Right renal pelvis (tissue), 4 donors: ENCODE measurements at regions not wholly inside any gene's neighbourhood (a gene's known extent, or its start where the extent isn't known, plus 50 kb on each side); places are given as distances from the start of the nearest gene placed in this dataset.

Experiments used
- DNase-seq, 4 donors: peaks; one replicate each; pipeline ENCODE4 v3.0.0-alpha.2; 2013; ENCODE audit warnings: low read depth in 4 of 4, low spot score in 3 of 4, missing footprints in 1 of 4

DNA sequence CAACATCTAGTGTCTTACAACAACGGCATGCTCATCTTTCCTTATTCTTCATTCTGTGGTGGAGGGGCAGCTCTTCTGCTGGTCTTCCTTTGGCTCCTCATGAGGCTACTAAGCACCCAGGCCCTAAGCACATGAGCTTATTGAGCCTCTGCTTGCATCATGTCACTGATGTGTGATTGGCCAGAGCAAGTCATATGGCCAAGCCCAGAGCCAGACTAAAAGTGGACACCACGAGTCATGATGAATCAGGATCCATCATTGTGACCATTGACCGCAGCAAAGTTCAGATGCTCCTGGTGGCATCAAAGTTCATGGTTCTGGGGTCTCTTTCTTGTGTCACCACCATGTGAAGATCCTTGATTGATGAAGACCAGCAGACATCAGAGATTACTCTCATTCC is 192.0 kb upstream of the FOXA2 start:
- no peak for DNase-seq

DNA sequence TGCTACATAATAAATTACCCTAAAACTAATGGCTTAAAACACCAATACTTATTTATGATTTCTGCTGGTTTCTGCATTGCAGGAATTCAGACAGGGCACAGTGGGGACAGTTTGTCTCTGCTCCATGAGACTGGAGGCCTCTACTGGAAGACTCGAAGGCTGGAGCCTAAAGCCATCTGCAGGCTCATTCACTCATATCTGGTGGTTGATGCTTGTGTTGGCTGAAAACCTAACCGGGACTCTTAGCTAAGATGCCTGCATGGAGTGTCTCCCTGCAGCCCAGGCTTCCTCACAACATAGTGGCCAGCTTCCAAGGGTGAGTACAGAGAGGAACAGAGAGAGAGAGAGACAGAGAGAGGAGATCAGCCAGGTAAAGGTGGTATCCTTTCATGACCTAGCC is 195.5 kb upstream of the FOXA2 start:
- DNase-seq = no peak

- no peak for DNase-seq
These were observed 197.5 kb upstream of the FOXA2 start for GRCh38 chr20:22781869-22782268.

- peak in 1 of 4 donors; percentile 26 for DNase-seq
These were observed 205.3 kb upstream of the FOXA2 start for GRCh38 chr20:22789676-22790075.

DNA sequence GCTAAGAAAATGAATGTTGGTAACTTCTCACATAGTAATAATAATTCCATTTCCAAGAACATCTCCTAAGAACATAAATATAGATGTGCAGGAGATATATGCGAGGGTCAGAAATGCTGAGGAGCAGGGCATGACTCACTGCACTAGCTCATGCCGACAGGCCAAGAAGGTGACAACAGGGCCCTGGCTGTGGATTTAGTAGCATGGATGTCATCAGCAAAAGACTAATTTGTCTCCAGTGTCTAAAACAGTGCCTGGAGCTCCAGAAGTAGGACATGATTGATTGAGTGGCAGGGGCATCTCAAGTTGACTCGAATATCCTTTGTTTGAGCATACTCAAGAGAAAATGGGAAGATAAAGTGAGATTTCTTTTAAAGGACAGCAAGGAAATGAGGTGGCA is 207.0 kb upstream of the FOXA2 start:
- DNase-seq = no peak

DNA sequence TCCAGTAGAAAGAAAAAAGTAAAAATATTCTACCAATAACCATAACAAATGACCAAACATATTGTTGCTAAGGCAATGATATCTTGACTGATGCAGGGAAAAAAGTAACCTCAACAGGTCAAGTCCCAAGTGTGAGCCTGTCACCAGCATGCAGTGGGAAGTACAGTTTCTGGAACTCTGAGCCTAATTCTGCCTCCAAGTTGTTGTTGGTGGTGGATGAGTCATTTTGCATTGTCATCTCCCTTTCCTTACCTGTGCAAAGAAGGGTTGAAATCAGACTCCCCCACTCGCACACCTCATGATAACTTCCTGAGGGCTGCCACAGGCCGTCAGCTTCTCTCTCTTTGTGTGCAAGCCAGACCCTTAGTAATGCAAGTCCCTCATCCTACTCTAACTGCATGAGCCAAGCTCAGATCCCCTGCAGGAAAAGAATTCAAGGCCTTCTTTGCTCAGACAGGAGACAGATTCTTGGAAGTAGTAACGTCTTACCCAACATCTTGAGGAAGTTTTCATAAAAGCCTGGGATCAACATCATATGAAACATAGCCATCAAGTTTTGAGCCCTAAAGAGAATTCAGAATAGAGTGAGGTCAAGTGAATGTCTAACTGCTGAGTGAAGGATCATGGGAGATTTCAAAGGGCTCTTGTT is 207.6 kb upstream of the FOXA2 start:
- DNase-seq = no peak

- DNase-seq = no peak
These were observed 209.8 kb upstream of the FOXA2 start for GRCh38 chr20:22794200-22794599.

- DNase-seq = no peak
These were observed 211.1 kb upstream of the FOXA2 start for GRCh38 chr20:22795433-22795832.

- DNase-seq = no peak
These were observed 211.5 kb upstream of the FOXA2 start for GRCh38 chr20:22795871-22796270.

DNA sequence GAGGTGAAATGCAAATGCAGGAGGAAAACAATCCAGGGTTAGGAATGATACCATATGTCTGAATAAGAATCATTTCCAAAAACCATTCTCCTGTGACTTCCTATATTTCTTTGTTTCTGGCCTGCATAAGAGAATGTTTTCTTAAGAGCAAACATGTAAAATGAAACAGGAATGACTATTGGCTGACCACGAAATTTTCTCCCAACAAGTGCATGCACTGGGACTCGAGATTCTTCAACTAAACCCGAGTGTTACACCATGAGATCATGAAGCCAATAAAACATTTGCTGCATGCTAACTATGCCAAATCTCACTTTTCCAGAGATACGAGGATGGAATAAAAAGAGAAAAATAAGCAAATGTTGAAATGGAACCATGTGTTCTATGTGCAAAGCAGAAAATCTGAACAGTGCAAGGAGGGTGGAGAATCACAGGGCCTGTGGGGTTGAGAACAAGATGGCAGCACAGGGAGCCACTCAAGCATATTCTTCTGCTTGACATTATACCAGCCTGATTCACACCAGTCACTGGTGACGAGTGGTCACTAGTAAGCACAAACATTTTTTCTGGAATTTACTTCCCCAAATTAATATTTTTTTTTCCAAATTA is 212.2 kb upstream of the FOXA2 start:
- DNase-seq = no peak

DNA sequence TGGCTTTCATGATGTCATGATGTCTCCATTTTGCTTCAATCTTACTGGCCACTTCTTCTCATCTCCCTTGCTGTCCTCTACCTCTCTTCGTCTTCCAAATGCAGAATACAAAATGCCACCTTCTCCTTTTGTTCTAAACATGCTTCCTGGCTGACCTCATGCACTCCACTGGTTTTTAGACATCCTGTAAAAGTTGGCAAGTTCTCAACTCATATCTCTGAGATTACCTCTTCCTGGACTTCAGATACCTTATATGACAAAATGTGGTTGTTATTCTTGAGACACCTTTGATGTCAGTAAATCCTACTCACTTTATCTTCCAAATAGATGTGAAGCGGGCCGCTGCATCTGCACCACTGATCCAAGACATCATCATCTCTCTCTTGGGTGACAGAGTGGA is 212.7 kb upstream of the FOXA2 start:
- no peak for DNase-seq

GRCh38 chr20:22799687-22800086 is 215.3 kb upstream of the FOXA2 start:
- DNase-seq = no peak

DNA sequence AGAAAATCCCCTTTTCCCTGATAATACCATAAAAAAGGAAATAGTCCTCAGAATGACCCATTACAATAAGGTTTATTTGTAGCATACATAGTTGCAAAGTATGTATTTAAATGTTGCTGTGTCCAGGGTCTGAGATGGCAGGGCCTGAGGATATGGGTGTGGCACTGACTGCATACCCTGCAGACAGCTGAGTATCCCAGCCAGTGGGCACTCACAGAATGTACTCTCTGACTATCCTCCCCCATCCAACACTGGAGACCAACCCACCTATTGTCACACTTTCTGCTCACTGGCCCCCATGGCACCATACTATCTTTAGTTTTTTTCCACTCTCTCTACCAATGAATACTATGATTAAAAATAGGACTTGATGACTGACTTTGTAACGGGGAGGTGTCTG is 215.8 kb upstream of the FOXA2 start:
- no peak for DNase-seq

GRCh38 chr20:22801528-22801927 is 217.2 kb upstream of the FOXA2 start:
- DNase-seq = no peak

GRCh38 chr20:22802296-22802695 is 217.9 kb upstream of the FOXA2 start:
- no peak for DNase-seq

DNA sequence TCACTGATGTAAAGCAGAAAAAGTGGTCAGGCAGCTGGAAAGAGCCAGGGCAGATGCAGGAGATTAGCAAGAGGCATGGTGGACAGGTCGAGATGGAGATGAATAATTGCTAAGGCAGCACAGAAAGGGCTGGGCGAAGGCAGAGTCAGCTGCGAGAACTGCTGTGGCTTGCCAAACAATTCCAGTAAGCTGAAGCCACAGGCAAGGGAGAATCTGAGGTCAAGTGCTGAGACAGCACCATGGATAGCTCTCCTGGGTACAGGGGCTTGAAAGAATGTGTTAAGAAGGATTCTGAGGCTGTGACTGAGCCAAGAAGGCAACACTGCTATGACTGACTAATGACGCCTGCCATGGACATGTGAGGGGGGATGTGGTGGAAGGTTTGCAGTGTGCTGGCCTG is 220.8 kb upstream of the FOXA2 start:
- no peak for DNase-seq

DNA sequence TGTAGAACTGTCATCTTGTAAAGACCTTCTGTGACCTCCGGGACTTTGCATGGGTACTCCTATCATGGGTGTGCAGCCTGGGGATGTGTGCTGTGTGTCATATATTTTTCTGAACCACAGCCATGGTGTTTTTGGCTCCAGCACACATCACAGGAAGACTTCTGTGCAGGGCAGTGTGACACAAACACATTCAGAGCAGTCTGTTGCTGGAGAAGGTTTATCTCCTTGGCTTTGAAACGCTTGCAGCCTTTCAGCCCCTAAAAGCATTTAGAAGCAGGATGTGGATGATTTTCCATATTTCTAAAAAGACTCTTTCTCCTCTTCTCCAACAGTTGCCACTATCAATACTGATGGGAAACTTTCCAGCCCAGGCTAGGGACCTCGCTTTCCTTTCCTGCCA is 221.6 kb upstream of the FOXA2 start:
- DNase-seq = no peak

GRCh38 chr20:22807045-22807444 is 222.7 kb upstream of the FOXA2 start:
- no peak for DNase-seq

DNA sequence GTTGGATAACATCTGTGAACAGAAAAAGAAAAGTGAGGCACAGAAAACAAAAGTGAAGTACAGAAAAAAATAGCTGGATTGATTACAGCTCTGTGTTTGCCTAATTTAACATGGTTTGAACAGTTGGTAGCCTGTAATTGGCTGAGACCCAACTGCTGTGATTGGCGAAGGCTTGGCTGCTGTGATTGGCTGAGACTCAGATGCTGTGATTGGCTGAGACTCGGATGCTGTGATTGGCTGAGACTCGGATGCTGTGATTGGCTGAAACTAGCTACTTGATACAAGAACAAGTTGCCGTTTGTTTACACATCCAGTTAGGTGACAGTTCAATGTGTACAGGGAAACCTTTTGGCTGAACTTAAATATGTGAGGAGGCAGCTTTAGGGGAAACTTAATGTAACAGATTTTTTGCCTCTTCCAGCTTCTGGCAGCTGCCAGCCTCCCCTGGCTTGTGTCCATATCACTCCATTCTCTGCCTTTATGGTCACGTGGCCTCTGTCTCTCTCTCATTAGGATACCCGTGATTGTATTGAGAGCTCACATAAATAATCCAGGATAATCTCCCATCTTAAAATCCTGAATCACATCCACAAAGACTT is 223.4 kb upstream of the FOXA2 start:
- DNase-seq = no peak

DNA sequence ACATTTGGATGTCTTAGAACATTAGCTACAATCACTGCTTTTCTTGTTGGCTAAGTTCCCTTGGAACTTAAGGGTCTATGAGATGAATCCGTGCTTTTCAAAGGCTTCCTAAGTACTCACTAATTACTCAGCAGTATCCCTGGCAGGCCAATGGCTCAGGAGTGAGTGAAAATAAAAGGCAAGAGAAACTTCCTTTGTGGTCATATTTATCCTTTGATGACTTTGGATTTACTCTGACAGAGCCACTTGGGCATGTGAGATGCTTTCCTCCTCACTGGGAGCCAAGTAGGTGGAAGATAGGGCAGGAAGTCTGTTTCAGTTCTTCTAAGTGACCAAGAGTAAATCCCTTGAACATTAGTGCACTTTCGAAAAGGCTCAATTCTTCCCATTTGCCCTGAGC is 224.3 kb upstream of the FOXA2 start:
- DNase-seq = no peak

- DNase-seq = no peak
These were observed 225.1 kb upstream of the SSTR4 start for GRCh38 chr20:22810030-22810429.
